Gastroesophageal sphincter (tissue), 3 donors: ENCODE measurements at regions not wholly inside any gene's neighbourhood (a gene's known extent, or its start where the extent isn't known, plus 50 kb on each side); places are given as distances from the start of the nearest gene placed in this dataset.

Experiments
- CTCF ChIP-seq, 4 experiments: fragments of 200-600 bp in 2 of 4; fragments of 450-650 bp in 2 of 4; sonication (generic) in 1 of 4; IDR thresholded peaks; one replicate each; pipeline ENCODE4 v1.5.1; 2017 to 2019; ENCODE audit warnings: antibody characterized with exemption in 4 of 4, mild to moderate bottlenecking in 2 of 4, moderate library complexity in 2 of 4
- EP300 ChIP-seq: sonication (generic); formaldehyde crosslinking; IDR thresholded peaks from one replicate; pipeline ENCODE4 v1.6.1; 2017; ENCODE audit warnings: antibody characterized with exemption, mild to moderate bottlenecking
- POLR2A ChIP-seq, 2 donors: fragments of 450-650 bp; IDR thresholded peaks; one replicate each; pipeline ENCODE4 v1.6.1; 2017; ENCODE audit warnings: antibody characterized with exemption in 2 of 2, mild to moderate bottlenecking in 2 of 2, moderate library complexity in 1 of 2
- POLR2AphosphoS5 ChIP-seq: sonication (generic); formaldehyde crosslinking; IDR thresholded peaks from one replicate; pipeline ENCODE4 v1.6.1; 2017; ENCODE audit warnings: antibody characterized with exemption

DNA sequence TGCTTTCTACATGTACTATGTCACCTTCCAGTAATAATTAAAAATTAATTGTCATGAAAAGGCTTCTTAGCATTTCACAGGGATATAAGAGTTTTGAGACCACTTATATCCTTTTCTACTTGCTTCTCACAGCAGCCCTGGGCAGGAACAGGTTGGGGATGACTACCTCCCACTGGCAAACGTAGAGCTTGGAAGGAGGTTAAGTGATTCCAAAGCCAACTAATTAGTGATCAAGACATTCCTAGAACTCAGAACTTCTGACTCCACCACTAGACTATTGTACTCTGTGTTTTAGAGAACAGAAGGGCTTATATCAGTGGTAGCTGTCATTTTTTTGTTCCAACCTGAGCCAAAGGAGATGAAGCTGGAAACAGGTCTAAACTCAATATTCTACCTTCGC, 364.5 kb upstream of the BOD1L1 start:
- TF ChIP-seq POLR2A (IDR thresholded peaks at IDR 0.05) (no peak), CTCF (IDR thresholded peaks at IDR 0.05) (no peak), EP300 (no peak), POLR2AphosphoS5 (no peak)
